Endothelial cell of umbilical vein (primary cell): ENCODE measurements at regions not wholly inside any gene's neighbourhood (a gene's known extent, or its start where the extent isn't known, plus 50 kb on each side); places are given as distances from the start of the nearest gene placed in this dataset.

ENCODE experiments used
- CTCF ChIP-seq, 2 donors: IDR thresholded peaks; 1 replicate in 1 of 2; 2 replicates in 1 of 2; pipeline ENCODE4 v1.5.1; 2011; ENCODE audit warnings: low read length in 2 of 2, mild to moderate bottlenecking in 2 of 2, moderate library complexity in 2 of 2, control low read depth in 1 of 2, inconsistent platforms in 1 of 2, low read depth in 1 of 2; ENCODE audit not compliant: insufficient read depth in 1 of 2; ENCODE audit errors: extremely low read depth in 1 of 2
- EZH2 ChIP-seq: IDR thresholded peaks from 2 replicates; pipeline ENCODE4 v1.6.1; 2012; ENCODE audit warnings: borderline replicate concordance, low read depth, mild to moderate bottlenecking, moderate library complexity, low read length, inconsistent platforms; ENCODE audit not compliant: severe bottlenecking
- FOS ChIP-seq: IDR thresholded peaks from 2 replicates; pipeline ENCODE4 v1.6.1; 2011; ENCODE audit warnings: mild to moderate bottlenecking, low read length, moderate library complexity, borderline replicate concordance; ENCODE audit not compliant: insufficient read depth
- POLR2A ChIP-seq: IDR thresholded peaks from 2 replicates; pipeline ENCODE4 v1.6.1; 2012; ENCODE audit warnings: low read depth, mild to moderate bottlenecking, control low read depth, low read length
- POLR2AphosphoS5 ChIP-seq: IDR thresholded peaks from 2 replicates; pipeline ENCODE4 v1.6.1; 2012; ENCODE audit warnings: low read depth, mild to moderate bottlenecking, control low read depth, low read length, moderate library complexity; ENCODE audit not compliant: insufficient read depth

GRCh38 chr19:29315556-29316190 is 102.7 kb upstream of the UQCRFS1 start:
- TF ChIP-seq CTCF (IDR thresholded peaks at IDR 0.05; ENCODE audit: extremely low read depth in 1 of 2, insufficient read depth in 1 of 2, low read depth in 1 of 2, low read length in 2 of 2) (no peak), POLR2A (no peak), EZH2 (no peak), POLR2AphosphoS5 (no peak), FOS (no peak)
